HG03460 (cell line): ENCODE measurements at regions not wholly inside any gene's neighbourhood (a gene's known extent, or its start where the extent isn't known, plus 50 kb on each side); places are given as distances from the start of the nearest gene placed in this dataset.
"Not testable (repeated sequence)": the region's sequence is repeated elsewhere in the genome, so short reads cannot be mapped to it uniquely, and the experiment has no call there.

Experiments
- ATAC-seq: cut with Tn5 transposase; IDR thresholded peaks from one replicate; pipeline ENCODE4 v1.9.1; 2021; ENCODE audit not compliant: unreplicated experiment

DNA sequence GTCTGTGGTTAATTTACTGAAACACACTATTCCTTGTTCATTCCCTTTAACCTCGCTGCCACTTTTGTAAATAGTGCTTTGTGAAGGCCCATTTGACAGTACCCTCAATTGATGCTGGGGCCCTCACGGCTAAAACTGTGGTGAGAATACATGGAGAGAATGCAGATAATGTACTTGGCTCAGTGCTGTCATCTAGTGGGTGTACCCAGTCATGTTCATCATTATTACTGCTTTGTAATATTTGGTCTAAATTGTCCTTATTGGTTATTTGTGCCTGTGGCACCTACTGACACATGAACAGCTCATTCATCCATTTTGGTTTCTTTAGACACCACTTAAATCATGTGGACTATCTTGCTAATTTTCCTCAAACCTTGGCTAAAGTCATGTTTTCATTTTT lies 543.6 kb downstream of the EDEM1 start:
- no peak for ATAC-seq

DNA sequence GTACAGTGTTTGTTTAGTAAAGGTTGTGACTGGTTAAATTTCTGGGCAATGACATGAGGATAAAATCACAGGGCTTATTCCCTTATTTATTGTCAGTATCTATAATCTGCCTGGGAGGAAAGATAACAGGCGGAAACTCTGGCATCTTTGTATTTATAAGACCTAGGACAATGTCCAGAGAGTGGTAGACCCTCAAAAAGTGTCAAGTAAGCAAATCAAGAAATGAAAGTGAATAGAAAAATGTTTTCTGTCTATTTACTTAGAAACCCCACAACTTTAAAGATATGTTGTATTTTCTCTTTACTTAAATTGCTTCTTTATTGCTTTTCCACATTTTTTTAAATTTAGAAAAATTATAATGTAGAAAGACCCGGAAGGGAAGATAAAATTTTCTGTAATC lies 544.6 kb downstream of the EDEM1 start:
- ATAC-seq = no peak

DNA sequence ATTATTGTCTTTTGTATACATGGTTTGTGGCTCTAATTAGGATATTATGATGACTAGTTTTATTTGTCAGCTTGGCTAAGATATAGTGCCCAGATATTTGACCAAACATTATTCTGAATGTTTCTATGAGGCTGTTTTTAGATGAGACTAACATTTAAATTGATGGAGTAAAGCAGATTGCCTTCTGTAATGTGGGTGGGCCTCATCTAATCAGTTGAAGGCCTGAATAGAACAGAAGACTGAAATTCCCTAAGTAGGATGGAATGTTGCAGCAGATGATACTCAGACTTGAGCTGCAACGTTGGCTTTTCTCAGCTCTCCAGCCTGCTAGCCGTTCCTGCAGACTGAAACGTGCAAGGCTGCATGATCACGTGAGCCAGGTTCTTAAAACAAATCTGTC lies 546.5 kb downstream of the EDEM1 start:
- no peak for ATAC-seq

DNA sequence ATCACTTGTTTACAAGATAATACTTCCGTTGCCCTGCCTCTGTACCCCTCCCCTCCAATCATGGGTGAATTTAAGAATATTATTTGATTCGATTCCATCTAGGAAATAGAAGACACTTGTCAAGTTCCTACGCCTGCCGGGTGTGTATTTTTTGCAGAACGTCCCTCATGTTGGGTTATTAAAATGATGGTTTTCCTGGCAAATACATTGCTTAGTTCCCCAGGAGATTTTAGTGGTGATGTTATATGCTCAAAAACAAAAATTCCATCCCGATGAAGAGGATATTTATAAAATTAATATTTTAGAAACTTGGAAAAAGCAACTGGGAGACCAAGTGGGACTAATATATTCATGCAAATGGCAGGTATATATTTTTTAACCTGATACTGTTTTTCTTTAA lies 548.4 kb downstream of the EDEM1 start:
- ATAC-seq = no peak

DNA sequence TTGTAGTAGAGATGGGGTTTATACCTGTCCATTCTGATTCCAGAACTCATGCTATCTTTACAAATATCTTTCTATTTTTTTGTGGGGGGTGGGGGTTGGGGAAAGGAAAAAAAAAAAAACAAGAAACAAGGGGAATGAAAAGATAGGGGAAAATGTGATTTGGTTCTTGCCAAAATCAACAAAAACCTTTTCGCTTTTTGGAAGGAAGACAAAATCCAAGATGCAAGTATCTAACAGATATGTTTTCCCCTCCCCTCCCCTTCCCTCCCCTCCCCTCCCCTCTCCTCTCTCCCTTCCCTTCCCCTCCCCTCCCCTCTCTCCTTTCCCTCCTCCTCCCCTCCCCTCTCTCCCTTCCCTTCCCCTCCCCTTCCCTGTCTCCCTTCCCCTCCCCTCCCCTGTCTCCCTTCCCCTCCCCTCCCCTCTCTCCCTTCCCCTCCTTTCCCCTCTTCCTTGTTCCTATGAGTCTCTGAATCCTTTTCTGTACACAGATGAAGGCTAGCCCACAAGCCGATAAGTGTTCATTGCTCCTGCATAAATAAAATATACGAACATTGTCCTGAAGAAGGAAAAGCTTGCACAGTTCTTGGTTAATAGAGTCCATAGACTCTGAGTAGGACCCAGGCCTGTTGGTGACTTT lies 551.9 kb downstream of the EDEM1 start:
- no peak for ATAC-seq

DNA sequence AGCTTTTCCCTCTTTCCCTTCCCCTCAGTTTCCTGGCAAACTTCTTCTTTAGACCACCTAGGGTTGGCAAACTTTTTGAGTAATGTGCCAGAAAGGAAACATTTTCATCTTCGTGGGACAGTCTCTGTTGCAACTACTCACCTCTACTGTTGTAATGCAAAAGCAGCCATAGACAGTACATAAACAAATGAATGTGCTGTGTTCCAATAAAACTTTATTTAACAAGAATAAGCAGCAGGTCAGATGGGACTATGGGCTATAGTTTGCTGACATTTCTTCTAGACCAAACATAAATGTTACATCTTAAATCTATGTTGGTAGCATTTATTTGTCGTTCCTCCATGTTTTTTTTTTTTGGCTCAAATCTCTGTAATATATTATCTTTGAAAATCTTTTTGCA lies 552.4 kb downstream of the EDEM1 start:
- ATAC-seq = no peak

DNA sequence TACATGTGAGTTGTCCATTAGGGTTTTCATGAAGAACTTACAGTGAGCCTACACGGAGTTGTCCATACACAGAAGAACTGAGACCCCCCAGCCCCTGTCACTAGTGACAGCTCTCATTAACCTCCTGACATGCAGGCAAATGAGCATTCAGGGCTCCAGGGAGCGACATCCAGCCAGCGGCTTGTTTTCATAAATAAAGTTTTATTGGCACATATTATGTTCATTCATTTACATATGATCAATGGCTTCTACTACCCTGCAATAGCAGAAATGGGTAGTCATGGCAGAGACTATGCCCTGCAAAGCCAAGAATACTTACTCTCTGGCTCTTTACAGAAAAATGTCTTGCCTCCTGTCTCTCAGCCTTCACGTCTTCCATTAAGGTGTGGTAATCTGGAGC lies 553.5 kb downstream of the EDEM1 start:
- ATAC-seq = no peak

DNA sequence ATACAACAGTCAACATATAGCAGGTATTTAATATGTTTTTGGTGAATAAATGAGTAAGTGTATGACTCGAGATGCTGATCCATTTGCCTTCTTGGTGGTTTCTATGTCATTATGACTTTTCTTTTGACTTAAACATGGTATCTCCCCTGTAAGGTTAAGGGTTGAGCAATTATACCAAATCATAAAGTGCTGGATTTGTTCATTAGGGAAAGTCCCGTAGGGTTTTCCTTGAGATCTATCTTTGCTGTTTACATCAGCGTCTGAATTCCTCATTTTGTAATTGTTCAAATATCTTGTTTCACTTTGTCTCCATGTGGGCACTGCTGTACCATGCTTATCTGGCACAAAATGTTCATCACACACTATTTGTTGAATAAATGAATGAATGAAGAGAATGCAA lies 562.6 kb downstream of the EDEM1 start:
- ATAC-seq = no peak

DNA sequence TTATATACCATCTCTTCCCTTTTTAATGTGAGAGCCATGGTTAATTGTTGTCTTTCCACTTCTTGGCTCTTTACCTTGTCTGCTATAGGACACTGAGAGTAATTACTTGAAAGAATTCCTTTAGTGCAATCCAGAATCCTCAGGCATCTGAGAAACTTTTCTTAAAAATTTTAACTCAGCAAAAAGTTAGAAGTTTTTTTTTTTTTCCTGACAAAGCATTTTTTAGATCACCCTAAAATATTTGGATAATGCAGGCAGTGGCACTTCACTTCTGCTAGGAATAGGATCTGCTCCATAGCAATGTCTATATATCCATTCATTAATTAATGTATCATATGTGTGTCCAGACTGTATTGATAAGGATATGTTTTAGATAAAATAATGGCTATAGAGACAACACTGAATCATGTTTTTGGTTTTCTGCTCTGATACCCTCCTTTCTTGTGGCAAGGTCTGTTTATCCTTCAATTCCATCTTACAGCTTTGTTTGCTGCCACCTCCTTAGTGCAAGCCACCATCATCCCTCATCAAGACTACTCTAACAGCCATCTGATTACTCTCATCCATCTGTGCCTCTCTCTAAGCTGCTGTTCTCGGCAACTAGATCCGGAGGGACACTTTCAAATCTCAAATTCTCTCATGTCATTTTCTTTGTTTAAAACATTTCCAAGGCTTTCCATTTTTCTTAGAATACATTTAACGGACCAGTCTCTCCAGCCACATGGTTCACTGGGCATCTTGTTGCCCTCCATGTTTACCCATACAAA lies 563.5 kb downstream of the EDEM1 start:
- no peak for ATAC-seq

DNA sequence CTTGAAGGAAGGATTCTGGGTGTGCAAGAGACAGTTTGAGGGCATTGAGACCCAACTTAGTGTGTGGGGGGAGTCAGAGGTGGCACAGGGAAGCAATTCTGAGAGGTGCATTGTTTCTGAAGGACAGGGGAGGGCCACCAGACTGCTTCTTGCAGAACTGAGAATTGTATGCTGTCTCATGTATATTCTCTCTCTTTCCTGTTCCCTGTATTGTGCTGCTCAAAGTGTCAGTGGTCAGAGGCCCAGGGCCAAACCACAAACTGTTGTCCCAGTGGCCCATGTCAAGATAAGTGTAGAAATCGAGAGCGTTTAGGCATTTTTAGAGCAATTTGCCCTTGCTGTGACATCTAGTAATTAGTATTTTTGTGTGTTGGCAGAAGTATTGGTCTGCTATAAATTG lies 567.1 kb downstream of the EDEM1 start:
- no peak for ATAC-seq

DNA sequence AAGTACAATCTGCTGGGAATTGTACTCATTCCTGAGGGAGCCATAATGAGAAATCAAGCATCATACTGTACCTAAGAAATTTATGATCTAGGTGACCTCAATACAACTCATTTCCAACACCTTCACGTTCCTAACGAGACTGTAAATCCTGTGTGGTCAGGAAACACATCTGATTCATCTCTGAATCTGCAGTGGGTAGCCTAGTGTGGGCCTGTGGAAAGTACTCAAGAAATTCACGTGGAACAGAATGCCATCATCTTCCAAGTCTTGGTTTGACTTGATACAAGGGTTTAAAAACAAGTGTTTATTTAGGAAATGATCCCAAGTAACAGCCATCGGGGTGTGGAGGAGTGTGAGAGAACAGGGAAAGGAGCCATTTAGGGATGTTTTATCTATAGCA lies 568.9 kb downstream of the EDEM1 start:
- ATAC-seq = no peak

DNA sequence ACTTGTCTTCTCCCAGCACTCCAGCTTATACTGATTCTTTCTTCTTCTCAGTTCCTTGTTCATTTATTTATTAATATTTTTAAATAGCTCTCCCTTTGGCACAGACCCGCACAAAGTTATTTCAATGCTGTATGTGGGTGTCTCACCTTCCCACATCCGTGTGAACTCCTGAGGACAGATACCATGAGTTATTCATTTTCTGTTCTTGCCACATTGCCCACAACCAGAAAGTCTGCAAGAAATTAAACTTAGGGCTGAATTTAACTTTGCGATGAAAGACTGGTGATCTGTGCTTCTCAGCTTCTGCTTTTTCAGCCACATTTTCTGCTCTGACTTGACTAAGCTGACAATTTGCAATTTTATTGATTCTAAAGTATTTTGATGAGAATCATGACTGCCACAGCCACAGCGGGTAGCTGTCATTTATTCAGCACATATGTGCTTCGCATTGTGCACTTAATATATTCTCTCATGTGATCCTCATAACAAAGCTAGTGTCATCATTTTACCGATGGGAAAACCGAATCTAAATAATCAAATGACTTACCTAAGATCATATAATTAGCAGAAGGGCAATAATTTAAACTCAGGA lies 569.8 kb downstream of the EDEM1 start:
- ATAC-seq = no peak

DNA sequence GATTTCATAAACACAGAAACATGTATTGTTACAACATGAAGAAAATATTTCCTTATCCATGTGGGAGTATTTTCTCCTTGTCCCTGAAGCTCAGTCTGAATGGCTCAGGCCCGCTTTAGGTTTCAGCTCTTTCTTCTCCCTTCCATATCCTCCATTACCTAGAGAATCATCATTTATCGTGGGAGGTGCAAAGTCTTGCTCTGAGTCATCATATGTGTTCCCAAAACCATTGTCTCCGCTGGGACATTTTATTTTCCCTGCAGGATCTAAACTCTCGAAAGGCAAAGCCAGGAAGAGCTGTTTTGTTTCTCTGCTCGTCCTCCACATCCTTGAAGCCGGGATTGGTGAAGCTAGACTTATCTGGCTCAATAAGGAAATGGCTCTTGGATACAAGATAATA lies 571.2 kb downstream of the EDEM1 start:
- ATAC-seq = no peak

DNA sequence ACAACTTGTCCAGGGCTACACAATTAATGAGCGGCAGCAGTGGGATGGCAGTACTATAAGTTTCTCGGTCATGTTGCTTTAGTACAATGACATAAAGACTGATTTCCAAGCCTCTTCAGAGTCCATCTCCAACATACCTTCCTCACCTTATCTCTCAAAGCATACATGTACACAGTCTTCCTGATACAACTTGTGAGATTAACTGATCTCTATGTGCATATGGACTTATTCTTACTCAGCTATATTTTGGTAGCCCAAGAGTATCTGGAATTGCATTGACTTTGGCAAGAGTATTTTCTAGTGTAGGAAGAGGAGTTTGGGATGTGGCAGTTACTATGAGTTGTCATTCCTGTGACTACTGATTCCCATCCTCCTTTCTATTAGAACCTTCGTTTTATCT lies 575.0 kb downstream of the EDEM1 start:
- no peak for ATAC-seq

DNA sequence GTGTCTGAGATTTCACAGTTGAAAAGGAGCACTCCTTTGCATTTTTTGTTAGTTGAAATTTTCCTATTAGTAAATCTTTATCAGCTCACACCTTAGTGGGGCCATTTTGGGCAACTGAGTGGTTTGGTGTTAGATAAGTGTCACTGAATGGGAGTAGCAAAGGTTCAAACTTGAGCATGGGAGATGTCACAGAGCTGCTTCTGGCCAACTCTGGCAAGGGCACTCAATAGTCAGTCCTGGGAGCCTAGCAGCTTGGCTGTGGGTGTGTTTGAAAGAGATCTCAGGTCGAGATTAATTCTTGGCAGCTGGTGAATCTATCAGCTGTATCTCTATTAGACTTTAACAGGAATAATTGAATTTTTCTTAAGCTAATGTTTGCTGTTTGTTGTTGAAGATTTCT lies 579.3 kb downstream of the EDEM1 start:
- ATAC-seq = no peak

DNA sequence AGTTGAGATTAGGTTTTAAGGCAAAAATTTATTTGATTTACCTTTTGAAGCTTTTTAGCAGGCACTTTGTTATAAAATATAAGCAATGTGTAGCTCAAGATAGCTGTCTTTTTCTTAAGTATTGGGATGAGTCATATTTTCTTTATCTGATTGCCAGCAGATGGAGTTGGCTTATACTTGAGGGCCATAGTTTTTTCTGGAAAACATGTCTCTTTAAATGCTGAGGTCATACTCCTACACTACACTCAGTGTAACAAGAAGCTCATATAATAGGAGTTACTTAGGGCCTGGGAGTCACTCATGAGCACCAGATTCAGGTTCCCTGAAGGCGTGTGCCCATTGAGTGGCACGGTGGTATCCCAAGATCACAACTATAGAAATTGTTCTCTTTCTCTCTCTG lies 579.8 kb downstream of the EDEM1 start:
- no peak for ATAC-seq

DNA sequence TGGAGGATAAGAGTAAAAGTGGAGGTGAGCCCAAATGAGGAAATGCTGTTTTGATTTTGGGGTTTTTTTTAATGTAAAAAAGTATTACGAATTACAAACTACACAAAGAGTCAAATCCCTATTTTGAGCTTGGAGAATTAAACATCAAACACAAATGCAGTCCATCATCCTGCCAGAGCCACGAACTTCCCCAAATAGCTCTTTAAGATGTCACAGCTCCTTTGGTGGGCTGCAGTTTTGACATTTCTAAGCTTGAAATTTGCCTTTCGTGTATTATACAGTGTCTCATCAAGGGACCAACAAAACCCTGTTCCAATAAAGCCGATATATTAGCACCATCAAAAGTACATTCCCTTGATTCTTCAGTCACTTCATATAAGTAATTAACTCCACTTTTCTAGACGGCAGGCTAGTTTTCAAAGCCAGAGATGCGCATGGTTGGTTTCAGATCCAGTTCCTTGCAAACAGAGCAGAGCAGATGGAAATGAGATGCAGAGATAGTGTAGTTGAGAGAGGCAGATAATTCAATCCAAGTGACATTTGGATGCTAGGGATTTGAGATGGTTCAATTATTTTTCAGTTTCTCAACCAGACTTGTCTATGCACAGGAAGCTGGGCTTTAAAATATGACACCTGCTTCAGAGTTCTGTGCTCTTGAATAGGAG lies 580.9 kb downstream of the EDEM1 start:
- ATAC-seq = no peak

DNA sequence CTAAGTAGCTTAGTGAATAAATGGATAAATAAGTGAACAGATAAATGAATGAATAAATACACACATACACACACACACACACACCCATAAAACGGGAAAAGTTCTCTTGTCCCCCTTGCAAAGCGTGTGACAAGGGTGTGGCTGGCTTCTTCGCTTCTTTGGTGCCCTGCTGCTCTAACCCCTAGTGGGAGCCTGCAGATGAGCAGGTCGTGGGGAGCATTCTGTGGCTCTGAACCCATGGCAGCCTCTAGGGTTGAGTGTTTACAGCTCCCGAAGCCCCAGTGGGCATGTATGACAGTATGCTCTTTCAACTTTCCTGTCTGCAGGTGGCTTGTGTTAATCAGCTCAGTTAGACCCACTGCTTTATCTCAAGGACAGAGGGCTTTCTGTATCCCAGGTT lies 582.3 kb downstream of the EDEM1 start:
- ATAC-seq = no peak

DNA sequence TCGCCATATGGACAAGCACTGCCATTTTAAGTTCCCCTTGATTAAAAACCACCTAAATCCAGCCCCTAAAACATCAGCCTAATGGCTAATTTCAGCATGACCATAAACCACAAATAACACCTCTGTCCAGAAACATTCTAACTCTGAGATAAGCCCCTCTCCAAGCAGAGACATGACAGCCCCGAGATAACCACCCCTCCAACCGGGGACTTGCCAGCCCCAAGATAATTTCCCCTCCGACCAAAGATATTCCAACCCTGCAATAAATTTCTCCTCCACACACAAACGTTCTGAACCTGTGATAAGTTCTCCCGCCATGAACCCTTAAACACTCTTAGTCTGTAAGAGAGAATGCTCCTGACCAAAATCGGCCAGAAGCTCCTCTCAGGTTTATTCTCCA lies 586.8 kb downstream of the EDEM1 start:
- ATAC-seq = no peak

DNA sequence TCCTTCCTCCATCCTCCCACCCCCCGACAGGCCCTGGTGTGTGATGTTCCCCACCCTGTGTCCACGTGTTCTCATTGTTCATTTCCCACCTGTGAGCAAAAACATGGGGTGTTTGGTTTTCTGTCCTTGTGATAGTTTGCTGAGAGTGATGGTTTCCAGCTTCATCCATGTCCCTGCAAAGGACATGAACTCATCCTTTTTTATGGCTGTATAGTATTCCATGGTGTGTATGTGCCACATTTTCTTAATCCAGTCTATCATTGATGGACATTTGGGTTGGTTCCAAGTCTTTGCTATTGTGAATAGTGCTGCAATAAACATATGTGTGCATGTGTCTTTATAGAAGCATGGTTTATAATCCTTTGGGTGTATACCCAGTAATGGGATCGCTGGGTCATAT lies 587.6 kb downstream of the EDEM1 start:
- ATAC-seq = not testable (repeated sequence)

DNA sequence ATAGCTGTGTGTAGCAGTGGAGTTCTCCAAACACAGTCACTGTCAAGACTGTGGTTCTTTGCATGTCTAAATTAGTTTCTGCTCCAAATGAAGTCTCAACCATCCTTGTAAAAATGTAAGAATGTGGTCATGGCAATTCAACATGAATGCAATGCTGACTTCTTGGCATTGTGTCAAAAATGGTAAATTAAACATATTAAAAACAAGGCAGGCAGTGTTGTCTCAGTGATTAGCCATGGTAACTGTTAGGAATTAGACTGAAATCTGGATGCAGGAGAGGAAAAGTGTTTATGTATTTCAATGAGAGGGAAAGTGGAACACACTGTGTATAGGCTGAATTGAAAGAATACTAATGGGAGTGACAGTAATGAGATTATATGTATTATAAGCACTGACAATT lies 597.2 kb downstream of the EDEM1 start:
- ATAC-seq = no peak

DNA sequence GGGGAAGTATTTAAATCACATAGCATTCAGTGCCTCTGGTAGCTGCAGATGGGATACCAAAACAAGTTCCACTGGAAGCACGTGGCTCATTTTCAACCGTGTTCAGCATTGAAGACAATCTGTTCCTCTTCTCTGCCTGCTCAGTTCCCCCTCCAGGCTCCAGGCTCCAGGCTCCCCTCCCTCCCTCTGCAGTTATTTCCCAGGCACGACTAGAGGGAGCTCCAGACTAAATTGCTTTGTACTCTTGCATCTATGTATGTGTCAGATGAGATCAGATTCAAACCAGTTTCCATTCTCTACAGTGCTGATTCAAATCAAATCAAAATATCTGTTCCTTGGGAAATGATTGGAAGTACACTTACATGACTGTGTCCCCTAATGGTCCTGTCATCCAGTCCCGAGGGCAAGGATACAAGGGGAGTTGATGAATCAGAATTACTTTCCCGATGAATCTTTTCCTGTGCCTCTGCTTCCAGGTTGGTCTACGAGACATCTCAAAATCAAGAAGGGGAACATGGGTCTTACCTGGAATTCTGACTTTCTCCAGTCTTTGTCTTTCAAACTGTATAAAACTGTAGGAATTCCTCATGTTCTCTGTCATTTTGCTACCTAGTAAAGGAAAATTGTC lies 600.5 kb downstream of the EDEM1 start:
- ATAC-seq = no peak
